Activated CD4-positive, alpha-beta T cell treated with anti-CD3 and anti-CD28 coated beads, Interleukin-2, amount 50 U/mL, for 1 hour (primary cell): ENCODE measurements at regions not wholly inside any gene's neighbourhood (a gene's known extent, or its start where the extent isn't known, plus 50 kb on each side); places are given as distances from the start of the nearest gene placed in this dataset.
"Not testable (repeated sequence)": the region's sequence is repeated elsewhere in the genome, so short reads cannot be mapped to it uniquely, and the experiment has no call there.

Experiments
- DNase-seq: peaks from one replicate; pipeline ENCODE4 v3.0.0-alpha.2; 2020

- no peak for DNase-seq
Measured at GRCh38 chr17:70377654-70378053, 208.3 kb downstream of the KCNJ2 start.

DNA sequence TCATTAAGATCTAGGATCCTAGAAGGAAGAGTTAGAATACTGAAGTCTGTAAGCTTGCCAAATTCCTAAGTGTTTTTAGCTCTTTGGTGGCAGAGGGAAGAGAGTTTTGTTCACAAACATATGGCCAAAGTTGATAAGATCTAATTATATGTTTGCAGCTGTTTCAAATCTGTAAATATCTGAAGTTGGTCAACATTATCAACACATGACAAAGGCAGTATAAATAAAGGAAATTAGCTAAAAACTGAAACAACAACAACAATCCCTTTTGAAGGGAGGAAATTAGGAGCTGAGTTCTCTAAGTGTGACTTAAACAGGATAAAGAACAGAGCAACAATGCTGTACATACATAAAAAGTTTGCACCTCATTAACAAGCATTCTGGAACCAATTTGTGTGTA lies 208.7 kb downstream of the KCNJ2 start:
- no peak for DNase-seq

GRCh38 chr17:70379945-70380344 lies 210.6 kb downstream of the KCNJ2 start:
- DNase-seq, result no peak

- not testable (repeated sequence) for DNase-seq
Measured at GRCh38 chr17:70381916-70382315, 212.6 kb downstream of the KCNJ2 start.

- no peak for DNase-seq
Measured at GRCh38 chr17:70388326-70388725, 219.0 kb downstream of the KCNJ2 start.

DNA sequence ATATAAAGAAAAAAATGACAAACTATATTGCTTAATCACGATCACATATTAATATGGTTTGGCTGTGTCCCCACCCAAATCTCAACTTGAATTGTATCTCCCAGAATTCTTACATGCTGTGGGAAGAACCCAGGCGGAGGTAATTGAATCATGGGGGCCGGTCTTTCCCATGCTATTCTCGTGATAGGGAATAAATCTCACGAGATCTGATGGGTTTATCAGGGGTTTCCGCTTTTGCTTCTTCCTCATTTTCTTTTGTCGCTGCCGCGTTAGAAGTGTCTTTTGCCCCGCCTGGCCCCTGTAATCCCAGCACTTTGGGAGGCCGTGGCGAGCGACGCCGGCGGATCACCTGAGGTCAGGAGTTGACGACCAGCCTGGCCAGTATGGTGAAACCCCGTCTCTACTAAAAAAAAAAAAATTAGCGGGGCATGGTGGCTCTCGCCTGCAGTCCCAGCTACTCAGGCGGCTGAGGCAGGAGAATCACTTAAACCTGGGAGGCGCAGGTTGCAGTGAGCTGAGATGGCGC lies 220.0 kb downstream of the KCNJ2 start:
- DNase-seq, result not testable (repeated sequence)

DNA sequence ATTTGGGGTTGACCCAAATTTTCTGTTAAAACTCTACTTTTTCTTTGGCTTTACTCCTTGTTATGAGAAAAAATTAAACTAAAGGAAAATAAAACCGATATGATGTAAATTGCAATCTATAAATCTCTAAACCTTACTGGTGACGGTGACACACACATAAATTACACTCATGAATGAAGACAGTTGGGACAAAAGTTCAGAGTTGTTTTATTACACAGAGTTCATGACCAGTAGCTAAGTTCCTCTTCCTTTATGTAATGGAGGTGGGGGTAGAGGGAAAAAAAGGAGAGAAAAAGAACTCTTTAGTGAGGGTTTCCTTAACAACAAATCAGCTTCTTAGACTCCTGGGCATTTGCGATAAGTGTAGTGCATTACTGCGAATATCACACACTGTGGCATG lies 220.7 kb downstream of the KCNJ2 start:
- DNase-seq, result no peak

DNA sequence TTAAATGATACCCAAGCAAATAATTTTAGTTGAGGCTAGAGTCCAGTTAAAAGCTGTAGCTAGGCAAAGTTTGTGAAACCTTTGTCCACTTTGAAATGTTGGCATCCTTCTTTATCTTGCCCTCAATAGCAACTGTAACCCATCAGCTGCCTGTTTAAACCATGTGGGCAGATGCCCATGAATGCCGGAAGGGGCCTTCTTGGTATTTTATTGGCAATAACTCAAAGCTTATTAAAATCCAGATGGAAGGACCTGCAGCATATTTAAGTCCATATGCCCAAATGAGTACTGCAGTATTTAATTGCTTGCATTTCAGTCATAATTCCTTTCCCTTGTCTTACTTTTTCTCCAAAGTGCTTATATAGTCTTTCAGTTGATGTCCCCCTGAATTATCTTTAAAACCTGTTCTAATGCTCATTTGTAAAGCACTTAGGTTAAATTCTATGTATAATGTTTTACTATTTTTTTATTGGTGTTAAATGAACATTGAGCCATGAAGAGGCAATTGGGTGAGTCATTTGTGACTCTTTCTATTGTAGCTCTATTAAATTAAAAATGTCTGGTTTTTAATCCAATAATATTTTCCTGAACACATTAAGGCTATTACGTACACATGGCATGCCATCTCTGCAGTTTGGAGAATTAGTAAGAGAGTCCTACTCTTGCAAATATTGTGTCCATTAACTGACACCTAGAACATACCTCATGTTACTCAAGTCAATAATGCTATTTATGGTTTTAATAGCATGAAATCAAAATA lies 225.3 kb downstream of the KCNJ2 start:
- no peak for DNase-seq

GRCh38 chr17:70405492-70406220 lies 236.3 kb downstream of the KCNJ2 start:
- DNase-seq, result no peak

- no peak for DNase-seq
Measured at GRCh38 chr17:70407506-70407905, 238.2 kb downstream of the KCNJ2 start.

GRCh38 chr17:70408768-70409167 lies 239.4 kb downstream of the KCNJ2 start:
- no peak for DNase-seq

DNA sequence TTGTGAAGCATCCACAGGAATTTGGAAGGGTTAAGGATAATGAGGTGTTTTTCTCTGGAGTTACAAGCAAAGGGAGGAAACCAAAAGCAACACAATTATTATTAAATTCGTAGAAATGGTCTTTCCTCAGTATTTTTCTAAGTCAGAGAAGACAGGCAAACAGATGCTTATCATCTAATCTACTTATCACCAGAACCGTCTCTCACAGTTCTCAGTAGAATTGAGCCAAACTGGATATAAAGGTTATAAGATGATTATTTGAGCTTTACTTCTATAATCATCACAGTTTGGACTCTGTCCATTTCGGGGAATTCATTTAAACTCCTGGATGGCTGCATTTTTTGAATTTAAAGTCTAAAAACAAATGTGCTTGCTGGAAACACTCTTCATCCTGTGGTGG lies 245.0 kb downstream of the KCNJ2 start:
- no peak for DNase-seq

- no peak for DNase-seq
Measured at GRCh38 chr17:70420861-70421445, 251.6 kb downstream of the KCNJ2 start.

GRCh38 chr17:70422862-70423261 lies 253.5 kb downstream of the KCNJ2 start:
- no peak for DNase-seq

DNA sequence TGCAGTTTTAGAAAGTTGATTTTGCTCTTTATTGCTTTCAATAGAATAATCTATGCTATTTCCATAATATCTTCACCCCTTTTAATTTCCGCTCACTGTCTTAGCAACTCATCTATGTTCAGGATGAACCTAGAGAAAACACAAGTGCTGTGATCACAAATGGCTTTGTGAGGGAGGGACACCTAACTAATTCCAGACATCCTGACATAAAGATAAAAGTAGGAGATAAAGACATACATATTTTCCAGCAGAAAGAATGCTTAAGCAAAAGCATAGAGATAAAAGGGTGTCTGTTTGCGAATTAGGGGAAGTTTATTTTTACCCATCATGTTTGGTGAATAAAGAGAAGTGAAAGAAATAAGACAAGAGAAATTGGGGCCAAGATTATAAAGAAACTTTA lies 254.2 kb downstream of the KCNJ2 start:
- no peak for DNase-seq

DNA sequence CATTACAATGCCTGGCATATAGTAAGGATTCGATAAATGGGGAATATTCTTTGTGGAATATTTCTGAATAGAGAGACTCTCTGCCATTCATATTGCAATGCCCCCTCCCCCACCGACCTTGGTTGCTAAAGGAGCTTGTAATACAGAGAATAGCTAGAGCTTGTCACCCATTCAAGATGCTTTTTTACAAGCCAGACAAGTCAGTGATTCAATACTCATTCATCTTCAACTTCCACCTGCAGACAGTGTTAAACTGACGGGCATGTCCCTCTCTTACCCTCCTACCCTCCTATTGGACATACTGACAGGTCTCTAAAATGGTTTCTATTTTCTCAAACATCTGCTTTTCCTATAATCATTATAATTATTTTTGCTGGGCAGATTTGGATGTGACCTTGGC lies 257.4 kb downstream of the KCNJ2 start:
- DNase-seq, result no peak

GRCh38 chr17:70434536-70435490 lies 265.5 kb downstream of the KCNJ2 start:
- no peak for DNase-seq

- no peak for DNase-seq
Measured at GRCh38 chr17:70437656-70438055, 268.3 kb downstream of the KCNJ2 start.

- no peak for DNase-seq
Measured at GRCh38 chr17:70446446-70446845, 277.1 kb downstream of the KCNJ2 start.

DNA sequence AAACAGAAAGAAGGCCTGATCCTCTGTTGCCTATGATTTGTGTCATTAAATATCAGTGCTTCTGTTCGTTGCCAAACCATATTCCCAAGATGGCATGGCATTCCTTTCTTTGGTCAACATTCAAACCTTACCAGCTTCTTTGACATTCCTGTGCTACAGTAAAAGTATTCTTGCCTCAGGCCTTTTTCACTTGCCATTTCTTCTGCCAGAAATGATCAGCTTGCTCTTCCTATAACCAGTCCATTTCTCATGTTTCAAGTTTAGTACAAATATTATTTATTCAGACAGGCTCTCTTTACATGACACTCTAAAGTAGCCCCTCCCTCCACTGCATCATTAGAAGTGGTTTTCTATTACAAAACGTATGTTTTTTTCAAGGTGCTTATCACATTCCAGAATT lies 278.3 kb downstream of the KCNJ2 start:
- DNase-seq, result no peak

DNA sequence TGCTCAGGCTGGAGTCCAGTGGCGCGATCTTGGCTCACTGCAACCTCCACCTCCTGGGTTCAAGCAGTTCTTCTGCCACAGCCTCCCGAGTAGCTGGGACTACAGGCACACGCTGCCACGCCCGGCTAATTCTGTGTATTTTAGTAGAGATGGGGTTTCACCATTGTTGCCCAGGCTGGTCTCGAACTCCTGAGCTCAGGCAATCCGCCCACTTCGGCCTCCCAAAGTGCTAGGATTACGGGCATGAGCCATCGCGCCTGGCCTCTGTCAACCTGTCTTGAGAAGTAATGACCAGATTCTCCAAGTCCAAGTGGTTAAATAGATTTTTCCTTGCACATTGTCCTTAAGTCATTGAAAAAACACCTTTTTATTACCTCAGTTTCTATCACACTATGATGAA lies 283.7 kb downstream of the KCNJ2 start:
- not testable (repeated sequence) for DNase-seq

- DNase-seq, result no peak
Measured at GRCh38 chr17:70454377-70454776, 285.0 kb downstream of the KCNJ2 start.

- DNase-seq, result no peak
Measured at GRCh38 chr17:70454908-70455307, 285.6 kb downstream of the KCNJ2 start.
